Choroid plexus epithelial cell (primary cell): ENCODE measurements at regions not wholly inside any gene's neighbourhood (a gene's known extent, or its start where the extent isn't known, plus 50 kb on each side); places are given as distances from the start of the nearest gene placed in this dataset.

Source experiments
- DNase-seq: peaks from one replicate; pipeline ENCODE4 v3.0.0-alpha.2; 2010; ENCODE audit warnings: low read depth
- H3K4me3 ChIP-seq: 2 replicates; pipeline ENCODE4 v1.5.1; 2011; ENCODE audit warnings: low read depth, mild to moderate bottlenecking, control low read depth, low read length, moderate library complexity
- CTCF ChIP-seq: conservative IDR thresholded peaks from 2 replicates; pipeline ENCODE4 v1.5.1; 2011; ENCODE audit warnings: low read depth, mild to moderate bottlenecking, control low read depth, inconsistent platforms, low read length, moderate library complexity

GRCh38 chr20:52586660-52587059 is 385.5 kb upstream of the TSHZ2 start:
- H3K4me3 ChIP-seq: no peak overlapping the region
- no peak for TF ChIP-seq CTCF
- no peak for DNase-seq

GRCh38 chr20:52585333-52585732 is 386.8 kb upstream of the TSHZ2 start:
- TF ChIP-seq CTCF: no peak
- no peak overlapping the region for H3K4me3 ChIP-seq
- no peak for DNase-seq

- no peak for DNase-seq
- no peak for TF ChIP-seq CTCF
- no peak overlapping the region for H3K4me3 ChIP-seq
Observed at GRCh38 chr20:52578559-52578958, 387.0 kb upstream of the ZFP64 start.

GRCh38 chr20:52577696-52578095 is 386.1 kb upstream of the ZFP64 start:
- DNase-seq: no peak
- H3K4me3 ChIP-seq: no peak overlapping the region
- no peak for TF ChIP-seq CTCF

GRCh38 chr20:52572687-52573086 is 381.1 kb upstream of the ZFP64 start:
- no peak overlapping the region for H3K4me3 ChIP-seq
- no peak for TF ChIP-seq CTCF
- no peak for DNase-seq

- DNase-seq: no peak
- TF ChIP-seq CTCF: no peak
- no peak overlapping the region for H3K4me3 ChIP-seq
Observed at GRCh38 chr20:52569201-52569600, 377.6 kb upstream of the ZFP64 start.

GRCh38 chr20:52565614-52566013 is 374.0 kb upstream of the ZFP64 start:
- DNase-seq: no peak
- H3K4me3 ChIP-seq: no peak overlapping the region
- no peak for TF ChIP-seq CTCF
